GM21619 (cell line): ENCODE measurements at regions not wholly inside any gene's neighbourhood (a gene's known extent, or its start where the extent isn't known, plus 50 kb on each side); places are given as distances from the start of the nearest gene placed in this dataset.
"Not testable (repeated sequence)": the region's sequence is repeated elsewhere in the genome, so short reads cannot be mapped to it uniquely, and the experiment has no call there.

Experiments used
- ATAC-seq: cut with Tn5 transposase; IDR thresholded peaks from one replicate; pipeline ENCODE4 v1.9.1; 2021; ENCODE audit not compliant: unreplicated experiment

- ATAC-seq = no peak
These were observed 245.0 kb upstream of the MGAT5 start for GRCh38 chr2:134008837-134009236.

GRCh38 chr2:134009440-134009839 is 244.4 kb upstream of the MGAT5 start:
- no peak for ATAC-seq

- ATAC-seq = not testable (repeated sequence)
These were observed 244.0 kb upstream of the MGAT5 start for GRCh38 chr2:134009906-134010305.

GRCh38 chr2:134011936-134012586 is 241.8 kb upstream of the MGAT5 start:
- no peak for ATAC-seq

- ATAC-seq = no peak
These were observed 239.5 kb upstream of the MGAT5 start for GRCh38 chr2:134014196-134014960.

- ATAC-seq = no peak
These were observed 234.0 kb upstream of the MGAT5 start for GRCh38 chr2:134019871-134020270.

GRCh38 chr2:134020608-134021007 is 233.3 kb upstream of the MGAT5 start:
- ATAC-seq = no peak

- peak; percentile 96 for ATAC-seq
These were observed 231.9 kb upstream of the MGAT5 start for GRCh38 chr2:134021830-134022524.

GRCh38 chr2:134023854-134024253 is 230.0 kb upstream of the MGAT5 start:
- no peak for ATAC-seq

- no peak for ATAC-seq
These were observed 225.9 kb upstream of the MGAT5 start for GRCh38 chr2:134027980-134028379.

GRCh38 chr2:134029418-134029817 is 224.5 kb upstream of the MGAT5 start:
- ATAC-seq = no peak

- ATAC-seq = no peak
These were observed 222.3 kb upstream of the MGAT5 start for GRCh38 chr2:134031539-134031938.

GRCh38 chr2:134035605-134036370 is 218.1 kb upstream of the MGAT5 start:
- ATAC-seq = no peak

GRCh38 chr2:134039912-134040581 is 213.8 kb upstream of the MGAT5 start:
- ATAC-seq = no peak

GRCh38 chr2:134040626-134041172 is 213.2 kb upstream of the MGAT5 start:
- not testable (repeated sequence) for ATAC-seq

- no peak for ATAC-seq
These were observed 212.0 kb upstream of the MGAT5 start for GRCh38 chr2:134041877-134042276.

GRCh38 chr2:134043028-134043427 is 210.8 kb upstream of the MGAT5 start:
- ATAC-seq = not testable (repeated sequence)

GRCh38 chr2:134052173-134052572 is 201.7 kb upstream of the MGAT5 start:
- ATAC-seq = no peak

GRCh38 chr2:134056173-134056572 is 197.7 kb upstream of the MGAT5 start:
- ATAC-seq = no peak

- ATAC-seq = not testable (repeated sequence)
These were observed 192.8 kb upstream of the MGAT5 start for GRCh38 chr2:134061066-134061465.
